ENCODE measurements at regions not wholly inside any gene's neighbourhood (a gene's known extent, or its start where the extent isn't known, plus 50 kb on each side); places are given as distances from the start of the nearest gene placed in this dataset.

DNA sequence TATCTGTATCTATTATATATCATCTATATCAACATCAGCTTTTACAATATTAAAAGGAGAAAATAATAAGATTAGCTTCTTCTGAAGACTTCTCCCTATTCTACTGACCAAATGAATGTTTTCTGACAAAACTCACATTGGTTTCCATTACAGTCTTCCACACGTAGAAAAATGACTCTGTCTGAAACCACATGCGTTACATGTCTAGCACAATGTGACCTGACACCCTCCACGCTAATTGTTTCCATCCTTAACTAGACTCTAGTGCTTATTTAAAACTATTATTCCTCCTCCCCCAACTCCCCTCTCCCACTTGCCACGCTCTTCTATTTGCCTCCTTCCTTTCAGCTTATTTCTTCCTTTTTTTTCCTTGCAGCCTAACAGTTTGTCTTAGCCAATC, 172.1 kb downstream of the ADAMTS15 start:
- no peak overlapping the region for H2AFZ ChIP-seq (ENCODE audit: control insufficient read depth, low read length)
- DNase-seq (ENCODE audit: low read depth, low spot score) (no peak), FAIRE-seq (no peak)
- H3K9ac ChIP-seq (ENCODE audit: control insufficient read depth, extremely low read depth, insufficient read depth, low read length), result no peak overlapping the region
- no peaks in the 10 kb centered on the region for H3K27me3 ChIP-seq (ENCODE audit: control insufficient read depth, extremely low read depth, insufficient read depth, low read length)
- no peaks in the 10 kb centered on the region for H3K36me3 ChIP-seq (ENCODE audit: control insufficient read depth in 2 of 2, extremely low read depth in 1 of 2, insufficient read depth in 2 of 2, low read length in 2 of 2)
- no peaks in the 10 kb centered on the region for H3K9me3 ChIP-seq (ENCODE audit: control insufficient read depth, low read depth, low read length)
- no peaks in the 10 kb centered on the region for H3K4me1 ChIP-seq (ENCODE audit: control insufficient read depth, extremely low read depth, insufficient read depth, low read length)
- H3K4me3 ChIP-seq (ENCODE audit: control insufficient read depth in 2 of 3, extremely low read depth in 1 of 3, insufficient read depth in 2 of 3, low read depth in 1 of 3, low read length in 3 of 3), result no peak overlapping the region
- H3K27ac ChIP-seq (ENCODE audit: control insufficient read depth, insufficient read depth, low read length), result no peak overlapping the region
- H3K9me1 ChIP-seq (ENCODE audit: control insufficient read depth, extremely low read depth, insufficient read depth, low read length), result no peaks in the 10 kb centered on the region
- no peak for TF ChIP-seq EZH2 (IDR thresholded peaks at IDR 0.05; ENCODE audit: low read length)
- TF ChIP-seq, protein P1, sequence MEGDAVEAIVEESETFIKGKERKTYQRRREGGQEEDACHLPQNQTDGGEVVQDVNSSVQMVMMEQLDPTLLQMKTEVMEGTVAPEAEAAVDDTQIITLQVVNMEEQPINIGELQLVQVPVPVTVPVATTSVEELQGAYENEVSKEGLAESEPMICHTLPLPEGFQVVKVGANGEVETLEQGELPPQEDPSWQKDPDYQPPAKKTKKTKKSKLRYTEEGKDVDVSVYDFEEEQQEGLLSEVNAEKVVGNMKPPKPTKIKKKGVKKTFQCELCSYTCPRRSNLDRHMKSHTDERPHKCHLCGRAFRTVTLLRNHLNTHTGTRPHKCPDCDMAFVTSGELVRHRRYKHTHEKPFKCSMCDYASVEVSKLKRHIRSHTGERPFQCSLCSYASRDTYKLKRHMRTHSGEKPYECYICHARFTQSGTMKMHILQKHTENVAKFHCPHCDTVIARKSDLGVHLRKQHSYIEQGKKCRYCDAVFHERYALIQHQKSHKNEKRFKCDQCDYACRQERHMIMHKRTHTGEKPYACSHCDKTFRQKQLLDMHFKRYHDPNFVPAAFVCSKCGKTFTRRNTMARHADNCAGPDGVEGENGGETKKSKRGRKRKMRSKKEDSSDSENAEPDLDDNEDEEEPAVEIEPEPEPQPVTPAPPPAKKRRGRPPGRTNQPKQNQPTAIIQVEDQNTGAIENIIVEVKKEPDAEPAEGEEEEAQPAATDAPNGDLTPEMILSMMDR (optimal IDR thresholded peaks at IDR 0.05 in 1 of 3, IDR thresholded peaks at IDR 0.05 in 1 of 3, conservative IDR thresholded peaks at IDR 0.05 in 1 of 3; ENCODE audit: extremely low read depth in 1 of 3, insufficient read depth in 2 of 3, low read length in 3 of 3), result no peak
- dilution Hi-C loops (cut with MboI; ENCODE audit: extremely low pct_ligation_motif_present, low sequenced_read_pairs), result no loop called here
- no peaks in the 10 kb centered on the region for H4K20me1 ChIP-seq (ENCODE audit: control insufficient read depth, extremely low read depth, insufficient read depth, low read length)
- no peak overlapping the region for H3K4me2 ChIP-seq (ENCODE audit: control insufficient read depth, extremely low read depth, insufficient read depth, low read depth, low read length)
- no peaks in the 10 kb centered on the region for H3K79me2 ChIP-seq (ENCODE audit: control insufficient read depth, insufficient read depth, low read length)

DNA sequence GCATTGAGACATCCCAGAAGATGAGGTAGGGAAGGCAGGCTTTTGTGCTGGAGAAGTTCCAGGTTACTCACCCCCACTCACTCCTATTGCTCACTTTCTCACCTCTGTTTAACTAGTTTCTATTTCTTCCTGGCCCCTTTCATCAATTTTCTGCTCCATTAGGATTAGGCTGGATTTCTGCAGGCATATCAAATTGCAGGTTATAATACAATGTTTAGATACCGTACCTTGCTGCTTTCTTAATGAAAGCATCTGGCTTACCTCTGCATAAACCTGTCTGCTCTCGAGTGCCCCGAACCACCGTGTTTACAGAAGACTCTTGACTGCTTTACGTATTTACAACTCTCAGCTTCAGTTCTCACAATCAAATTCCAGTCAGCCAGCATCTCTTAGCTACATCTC, 173.7 kb downstream of the ADAMTS15 start:
- no peak for FAIRE-seq
- Histone ChIP-seq H3K4me1 (ENCODE audit: control insufficient read depth, extremely low read depth, insufficient read depth, low read length) (no peaks in the 10 kb centered on the region), H3K4me3 (ENCODE audit: control insufficient read depth in 2 of 3, extremely low read depth in 1 of 3, insufficient read depth in 2 of 3, low read depth in 1 of 3, low read length in 3 of 3) (no peak overlapping the region), H3K9me3 (ENCODE audit: control insufficient read depth, low read depth, low read length) (no peaks in the 10 kb centered on the region), H3K4me2 (ENCODE audit: control insufficient read depth, extremely low read depth, insufficient read depth, low read depth, low read length) (no peak overlapping the region), H3K9me1 (ENCODE audit: control insufficient read depth, extremely low read depth, insufficient read depth, low read length) (no peaks in the 10 kb centered on the region), H3K27ac (ENCODE audit: control insufficient read depth, insufficient read depth, low read length) (no peak overlapping the region), H3K36me3 (ENCODE audit: control insufficient read depth in 2 of 2, extremely low read depth in 1 of 2, insufficient read depth in 2 of 2, low read length in 2 of 2) (no peaks in the 10 kb centered on the region), H3K9ac (ENCODE audit: control insufficient read depth, extremely low read depth, insufficient read depth, low read length) (no peak overlapping the region), H3K79me2 (ENCODE audit: control insufficient read depth, insufficient read depth, low read length) (no peaks in the 10 kb centered on the region), H3K27me3 (ENCODE audit: control insufficient read depth, extremely low read depth, insufficient read depth, low read length) (no peaks in the 10 kb centered on the region), H2AFZ (ENCODE audit: control insufficient read depth, low read length) (no peak overlapping the region), H4K20me1 (ENCODE audit: control insufficient read depth, extremely low read depth, insufficient read depth, low read length) (no peaks in the 10 kb centered on the region)
- TF ChIP-seq EZH2 (IDR thresholded peaks at IDR 0.05; ENCODE audit: low read length), result no peak
- TF ChIP-seq, protein P1 (optimal IDR thresholded peaks at IDR 0.05 in 1 of 3, IDR thresholded peaks at IDR 0.05 in 1 of 3, conservative IDR thresholded peaks at IDR 0.05 in 1 of 3; ENCODE audit: extremely low read depth in 1 of 3, insufficient read depth in 2 of 3, low read length in 3 of 3), result no peak
- no peak for DNase-seq (ENCODE audit: low read depth, low spot score)
- dilution Hi-C loops (cut with MboI; ENCODE audit: extremely low pct_ligation_motif_present, low sequenced_read_pairs), result no loop called here
